Endothelial cell (in vitro differentiated cells): ENCODE measurements at regions not wholly inside any gene's neighbourhood (a gene's known extent, or its start where the extent isn't known, plus 50 kb on each side); places are given as distances from the start of the nearest gene placed in this dataset.
A peak's percentile ranks its signal among the peaks of the same experiment; 100 is the strongest.

Experiments used
- DNase-seq: peaks from one replicate; pipeline ENCODE4 v3.0.0; 2021; ENCODE audit warnings: low spot score
- H3K27ac Mint-ChIP-seq: one replicate; pipeline ENCODE4 v1.8.0; 2021; ENCODE audit warnings: mixed read lengths, inconsistent platforms; ENCODE audit not compliant: unreplicated experiment
- H3K27me3 Mint-ChIP-seq: one replicate; pipeline ENCODE4 v1.8.0; 2021; ENCODE audit warnings: mild to moderate bottlenecking, moderate library complexity, mixed read lengths, inconsistent platforms; ENCODE audit not compliant: unreplicated experiment
- H3K36me3 Mint-ChIP-seq: one replicate; pipeline ENCODE4 v1.8.0; 2021; ENCODE audit warnings: mild to moderate bottlenecking, low read depth, mixed read lengths, inconsistent platforms; ENCODE audit not compliant: unreplicated experiment
- H3K4me1 Mint-ChIP-seq: one replicate; pipeline ENCODE4 v1.8.0; 2021; ENCODE audit warnings: mild to moderate bottlenecking, mixed read lengths, inconsistent platforms; ENCODE audit not compliant: unreplicated experiment
- H3K4me3 Mint-ChIP-seq: one replicate; pipeline ENCODE4 v1.8.0; 2021; ENCODE audit warnings: mild to moderate bottlenecking, mixed read lengths, inconsistent platforms; ENCODE audit not compliant: unreplicated experiment
- H3K9me3 Mint-ChIP-seq: one replicate; pipeline ENCODE4 v1.8.0; 2021; ENCODE audit warnings: mixed read lengths, inconsistent platforms; ENCODE audit not compliant: unreplicated experiment
- CTCF ChIP-seq: fragments of 200-600 bp; sonication (generic); IDR thresholded peaks from one replicate; pipeline ENCODE4 v1.5.0; 2021; ENCODE audit warnings: antibody characterized with exemption; ENCODE audit not compliant: unreplicated experiment

GRCh38 chr11:70669281-70669680, 271.0 kb downstream of the CTTN start:
- no peak for TF ChIP-seq CTCF
- Mint-ChIP-seq H3K27me3 (peaks cover 6% of the 10 kb centered on the region), H3K9me3 (no peaks in the 10 kb centered on the region), H3K36me3 (peaks cover 9% of the 10 kb centered on the region), H3K27ac (no peak overlapping the region), H3K4me1 (no peaks in the 10 kb centered on the region), H3K4me3 (no peak overlapping the region)
- no peak for DNase-seq

- H3K4me1 Mint-ChIP-seq = no peaks in the 10 kb centered on the region
- H3K27me3 Mint-ChIP-seq = peaks cover 6% of the 10 kb centered on the region
- H3K36me3 Mint-ChIP-seq = peaks cover 9% of the 10 kb centered on the region
- H3K4me3 Mint-ChIP-seq = no peak overlapping the region
- no peaks in the 10 kb centered on the region for H3K9me3 Mint-ChIP-seq
- H3K27ac Mint-ChIP-seq = peak overlapping the region; percentile 42
- TF ChIP-seq CTCF = no peak
- DNase-seq = no peak
Measured at GRCh38 chr11:70669871-70670675, 271.7 kb downstream of the CTTN start.

GRCh38 chr11:70670676-70671034, 272.3 kb downstream of the CTTN start:
- no peaks in the 10 kb centered on the region for H3K4me1 Mint-ChIP-seq
- DNase-seq = no peak
- no peak overlapping the region for H3K27ac Mint-ChIP-seq
- no peak overlapping the region for H3K4me3 Mint-ChIP-seq
- no peak for TF ChIP-seq CTCF
- H3K36me3 Mint-ChIP-seq = peaks cover 9% of the 10 kb centered on the region
- H3K9me3 Mint-ChIP-seq = no peaks in the 10 kb centered on the region
- peaks cover 3% of the 10 kb centered on the region for H3K27me3 Mint-ChIP-seq

GRCh38 chr11:70671083-70671482, 272.8 kb downstream of the CTTN start:
- Mint-ChIP-seq H3K27ac (no peak overlapping the region), H3K27me3 (peaks cover 3% of the 10 kb centered on the region), H3K4me3 (no peak overlapping the region), H3K36me3 (peaks cover 9% of the 10 kb centered on the region), H3K4me1 (no peaks in the 10 kb centered on the region), H3K9me3 (no peaks in the 10 kb centered on the region)
- no peak for TF ChIP-seq CTCF
- DNase-seq = no peak

GRCh38 chr11:70671611-70672010, 273.3 kb downstream of the CTTN start:
- peaks cover 9% of the 10 kb centered on the region for H3K36me3 Mint-ChIP-seq
- H3K9me3 Mint-ChIP-seq = no peaks in the 10 kb centered on the region
- no peak overlapping the region for H3K4me3 Mint-ChIP-seq
- no peak for TF ChIP-seq CTCF
- H3K27ac Mint-ChIP-seq = no peak overlapping the region
- DNase-seq = no peak
- peaks cover 3% of the 10 kb centered on the region for H3K27me3 Mint-ChIP-seq
- peaks cover under 1% of the 10 kb centered on the region for H3K4me1 Mint-ChIP-seq
